AG04450 (cell line): ENCODE measurements at regions not wholly inside any gene's neighbourhood (a gene's known extent, or its start where the extent isn't known, plus 50 kb on each side); places are given as distances from the start of the nearest gene placed in this dataset.
"Not testable (repeated sequence)": the region's sequence is repeated elsewhere in the genome, so short reads cannot be mapped to it uniquely, and the experiment has no call there.

ENCODE experiments used
- CTCF ChIA-PET: fragments of 300-600, 350-600 bp; formaldehyde crosslinking; extraction: SDS; loops from one replicate; lab custom pipeline; 2022; ENCODE audit warnings: antibody characterized with exemption, inconsistent platforms; lab: Charles Lee
- POLR2A ChIA-PET: fragments of 350-600 bp; formaldehyde crosslinking; extraction: SDS; loops from one replicate; lab custom pipeline; 2021; ENCODE audit warnings: antibody characterized with exemption, inconsistent platforms; lab: Yijun Ruan, JAX
- DNase-seq: peaks from one replicate; pipeline ENCODE4 v3.0.0-alpha.2; 2011; ENCODE audit warnings: low read depth, low spot score
- H3K27ac ChIP-seq: one replicate; pipeline ENCODE4 v1.5.1; 2012; ENCODE audit warnings: low read depth, low read length, control low read depth
- H3K27me3 ChIP-seq: one replicate; pipeline ENCODE4 v1.6.0; 2012; ENCODE audit warnings: low read length; ENCODE audit not compliant: control insufficient read depth, insufficient read depth
- H3K4me3 ChIP-seq: 2 replicates; pipeline ENCODE4 v1.5.1; 2011; ENCODE audit warnings: mild to moderate bottlenecking, low read depth, low read length, control low read depth
- H3K9me3 ChIP-seq: 2 replicates; pipeline ENCODE4 v1.5.1; 2012; ENCODE audit warnings: low read length; ENCODE audit not compliant: control insufficient read depth, insufficient read depth
- CTCF ChIP-seq: IDR thresholded peaks from 2 replicates; pipeline ENCODE4 v1.5.1; 2011; ENCODE audit warnings: low read depth, low read length, control low read depth, inconsistent platforms

- DNase-seq, result no peak
- TF ChIP-seq CTCF, result no peak
- Histone ChIP-seq H3K27ac (no peak overlapping the region), H3K27me3 (no peaks in the 10 kb centered on the region), H3K9me3 (no peaks in the 10 kb centered on the region), H3K4me3 (no peak overlapping the region)
- POLR2A ChIA-PET, result no interaction called here
- CTCF ChIA-PET, result no interaction called here
Measured at GRCh38 chr1:189627427-189627826, 850.2 kb downstream of the BRINP3 start.

GRCh38 chr1:189628857-189629256 is 848.8 kb downstream of the BRINP3 start:
- Histone ChIP-seq H3K4me3 (no peak overlapping the region), H3K9me3 (no peaks in the 10 kb centered on the region), H3K27ac (no peak overlapping the region), H3K27me3 (no peaks in the 10 kb centered on the region)
- ChIA-PET CTCF (no interaction called here), POLR2A (no interaction called here)
- DNase-seq, result no peak
- TF ChIP-seq CTCF, result no peak

GRCh38 chr1:189633658-189634057 is 844.0 kb downstream of the BRINP3 start:
- Histone ChIP-seq H3K9me3 (no peaks in the 10 kb centered on the region), H3K4me3 (no peak overlapping the region), H3K27ac (no peak overlapping the region), H3K27me3 (no peaks in the 10 kb centered on the region)
- TF ChIP-seq CTCF, result no peak
- CTCF ChIA-PET, result no interaction called here
- POLR2A ChIA-PET, result interaction anchor here (0.7 kb wide), 1 partner anchor 571 kb away, joined by 3 read pairs; no protein-coding TSS in a partner anchor
- no peak for DNase-seq

GRCh38 chr1:189637041-189637440 is 840.6 kb downstream of the BRINP3 start:
- no peaks in the 10 kb centered on the region for H3K9me3 ChIP-seq
- ChIA-PET CTCF (no interaction called here), POLR2A (no interaction called here)
- DNase-seq, result no peak
- no peak for TF ChIP-seq CTCF
- no peak overlapping the region for H3K4me3 ChIP-seq
- no peaks in the 10 kb centered on the region for H3K27me3 ChIP-seq
- no peak overlapping the region for H3K27ac ChIP-seq

GRCh38 chr1:189644156-189644555 is 833.5 kb downstream of the BRINP3 start:
- H3K4me3 ChIP-seq, H3K9me3 ChIP-seq, H3K27ac ChIP-seq, POLR2A ChIA-PET, CTCF ChIA-PET, DNase-seq, H3K27me3 ChIP-seq: not testable (repeated sequence)

- Histone ChIP-seq H3K4me3 (no peak overlapping the region), H3K27me3 (no peaks in the 10 kb centered on the region), H3K9me3 (no peaks in the 10 kb centered on the region), H3K27ac (no peak overlapping the region)
- ChIA-PET POLR2A (no interaction called here), CTCF (no interaction called here)
- TF ChIP-seq CTCF, result no peak
- no peak for DNase-seq
Measured at GRCh38 chr1:189644970-189645369, 832.7 kb downstream of the BRINP3 start.
